ENCODE measurements at regions not wholly inside any gene's neighbourhood (a gene's known extent, or its start where the extent isn't known, plus 50 kb on each side); places are given as distances from the start of the nearest gene placed in this dataset.

DNA sequence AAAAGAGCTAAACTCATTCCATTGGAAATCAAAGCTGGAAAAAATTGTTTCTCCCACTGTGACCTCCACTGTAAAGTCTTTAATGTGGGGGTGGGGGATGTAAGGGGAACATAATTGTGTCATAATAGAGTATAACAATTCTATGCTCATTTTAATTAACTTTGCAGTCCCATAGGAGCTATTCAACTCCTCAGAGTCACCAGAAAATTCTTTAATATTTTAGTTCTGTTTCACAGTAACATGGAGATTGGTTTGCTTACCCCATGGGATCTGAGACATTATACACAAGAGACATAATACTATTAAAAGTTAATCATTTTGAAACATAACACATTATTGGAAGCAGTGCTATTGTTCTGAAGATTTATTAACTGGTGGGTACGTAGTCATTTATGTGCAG, 765.9 kb upstream of the GRM7 start:
- H3K9ac ChIP-seq (ENCODE audit: low read length), result no peak overlapping the region
- H3K4me3 ChIP-seq (ENCODE audit: insufficient read depth, low read depth, low read length), result no peak overlapping the region
- H3K4me2 ChIP-seq (ENCODE audit: low read length), result no peak overlapping the region
- peaks cover 2% of the 10 kb centered on the region for H3K4me1 Mint-ChIP-seq (ENCODE audit: low read depth, unreplicated experiment)
- no peak for TF ChIP-seq EZH2 (IDR thresholded peaks at IDR 0.05; ENCODE audit: insufficient read depth, low read length)
- TF ChIP-seq, protein P1, sequence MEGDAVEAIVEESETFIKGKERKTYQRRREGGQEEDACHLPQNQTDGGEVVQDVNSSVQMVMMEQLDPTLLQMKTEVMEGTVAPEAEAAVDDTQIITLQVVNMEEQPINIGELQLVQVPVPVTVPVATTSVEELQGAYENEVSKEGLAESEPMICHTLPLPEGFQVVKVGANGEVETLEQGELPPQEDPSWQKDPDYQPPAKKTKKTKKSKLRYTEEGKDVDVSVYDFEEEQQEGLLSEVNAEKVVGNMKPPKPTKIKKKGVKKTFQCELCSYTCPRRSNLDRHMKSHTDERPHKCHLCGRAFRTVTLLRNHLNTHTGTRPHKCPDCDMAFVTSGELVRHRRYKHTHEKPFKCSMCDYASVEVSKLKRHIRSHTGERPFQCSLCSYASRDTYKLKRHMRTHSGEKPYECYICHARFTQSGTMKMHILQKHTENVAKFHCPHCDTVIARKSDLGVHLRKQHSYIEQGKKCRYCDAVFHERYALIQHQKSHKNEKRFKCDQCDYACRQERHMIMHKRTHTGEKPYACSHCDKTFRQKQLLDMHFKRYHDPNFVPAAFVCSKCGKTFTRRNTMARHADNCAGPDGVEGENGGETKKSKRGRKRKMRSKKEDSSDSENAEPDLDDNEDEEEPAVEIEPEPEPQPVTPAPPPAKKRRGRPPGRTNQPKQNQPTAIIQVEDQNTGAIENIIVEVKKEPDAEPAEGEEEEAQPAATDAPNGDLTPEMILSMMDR (IDR thresholded peaks at IDR 0.05; ENCODE audit: insufficient read depth, low read depth, low read length), result no peak
- no peak overlapping the region for H3K4me3 Mint-ChIP-seq (ENCODE audit: unreplicated experiment)
- H2AFZ ChIP-seq (ENCODE audit: low read depth, low read length), result no peak overlapping the region
- no peaks in the 10 kb centered on the region for H3K9me3 Mint-ChIP-seq (ENCODE audit: unreplicated experiment)
- DNase-seq (ENCODE audit: low read depth) (no peak), FAIRE-seq (no peak)
- H3K27ac Mint-ChIP-seq (ENCODE audit: unreplicated experiment), result no peak overlapping the region
- H3K79me2 ChIP-seq (ENCODE audit: insufficient read depth, low read length), result no peaks in the 10 kb centered on the region
- H4K20me1 ChIP-seq (ENCODE audit: insufficient read depth, low read length), result no peaks in the 10 kb centered on the region
- H3K36me3 Mint-ChIP-seq (ENCODE audit: low read depth, unreplicated experiment), result no peaks in the 10 kb centered on the region
- no peak overlapping the region for H3K27ac ChIP-seq (ENCODE audit: low read depth, low read length)
- no peaks in the 10 kb centered on the region for H3K9me3 ChIP-seq (ENCODE audit: insufficient read depth, low read depth, low read length)
- H3K27me3 ChIP-seq (ENCODE audit: insufficient read depth, low read length), result no peaks in the 10 kb centered on the region
- H3K36me3 ChIP-seq (ENCODE audit: insufficient read depth, low read length), result no peaks in the 10 kb centered on the region
- H3K27me3 Mint-ChIP-seq (ENCODE audit: low read depth, unreplicated experiment), result peaks cover 1% of the 10 kb centered on the region
- H3K4me1 ChIP-seq (ENCODE audit: insufficient read depth, low read length), result no peaks in the 10 kb centered on the region

GRCh38 chr3:6097021-6097420, 763.9 kb upstream of the GRM7 start:
- Mint-ChIP-seq H3K27me3 (ENCODE audit: low read depth, unreplicated experiment) (peaks cover 1% of the 10 kb centered on the region), H3K27ac (ENCODE audit: unreplicated experiment) (no peak overlapping the region), H3K9me3 (ENCODE audit: unreplicated experiment) (no peaks in the 10 kb centered on the region), H3K36me3 (ENCODE audit: low read depth, unreplicated experiment) (no peaks in the 10 kb centered on the region), H3K4me1 (ENCODE audit: low read depth, unreplicated experiment) (peaks cover 2% of the 10 kb centered on the region), H3K4me3 (ENCODE audit: unreplicated experiment) (no peak overlapping the region)
- Histone ChIP-seq H3K4me3 (ENCODE audit: insufficient read depth, low read depth, low read length) (no peak overlapping the region), H3K9me3 (ENCODE audit: insufficient read depth, low read depth, low read length) (no peaks in the 10 kb centered on the region), H3K4me2 (ENCODE audit: low read length) (no peak overlapping the region), H2AFZ (ENCODE audit: low read depth, low read length) (no peak overlapping the region), H3K27me3 (ENCODE audit: insufficient read depth, low read length) (no peaks in the 10 kb centered on the region), H3K79me2 (ENCODE audit: insufficient read depth, low read length) (no peaks in the 10 kb centered on the region), H3K36me3 (ENCODE audit: insufficient read depth, low read length) (no peaks in the 10 kb centered on the region), H3K4me1 (ENCODE audit: insufficient read depth, low read length) (no peaks in the 10 kb centered on the region), H3K9ac (ENCODE audit: low read length) (no peak overlapping the region), H4K20me1 (ENCODE audit: insufficient read depth, low read length) (no peaks in the 10 kb centered on the region), H3K27ac (ENCODE audit: low read depth, low read length) (no peak overlapping the region)
- FAIRE-seq (no peak), DNase-seq (ENCODE audit: low read depth) (peak; percentile 14)
- no peak for TF ChIP-seq EZH2 (IDR thresholded peaks at IDR 0.05; ENCODE audit: insufficient read depth, low read length)
- TF ChIP-seq, protein P1 (IDR thresholded peaks at IDR 0.05; ENCODE audit: insufficient read depth, low read depth, low read length), result no peak

DNA sequence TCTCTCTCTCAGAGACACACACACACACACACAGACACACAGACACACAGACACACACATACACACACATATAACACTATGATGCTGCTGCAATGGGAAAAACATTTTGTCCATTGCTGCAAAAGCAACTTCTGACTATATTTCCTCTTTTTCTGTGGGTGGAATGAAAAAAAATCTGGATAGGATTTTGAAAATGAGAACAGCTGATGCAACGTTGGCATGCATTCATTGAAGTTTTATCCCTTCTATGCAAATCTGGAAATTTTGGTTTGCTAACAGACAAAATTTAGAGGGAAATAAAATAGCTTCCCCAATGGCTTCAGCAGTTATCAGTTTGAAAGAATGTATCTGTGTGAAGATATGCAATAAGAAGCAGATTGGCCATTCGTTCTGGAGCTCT, 763.4 kb upstream of the GRM7 start:
- H3K27ac ChIP-seq (ENCODE audit: low read depth, low read length), result no peak overlapping the region
- no peaks in the 10 kb centered on the region for H4K20me1 ChIP-seq (ENCODE audit: insufficient read depth, low read length)
- Mint-ChIP-seq H3K27me3 (ENCODE audit: low read depth, unreplicated experiment) (peaks cover 1% of the 10 kb centered on the region), H3K4me1 (ENCODE audit: low read depth, unreplicated experiment) (peaks cover 2% of the 10 kb centered on the region), H3K9me3 (ENCODE audit: unreplicated experiment) (no peaks in the 10 kb centered on the region), H3K4me3 (ENCODE audit: unreplicated experiment) (no peak overlapping the region), H3K36me3 (ENCODE audit: low read depth, unreplicated experiment) (no peaks in the 10 kb centered on the region), H3K27ac (ENCODE audit: unreplicated experiment) (no peak overlapping the region)
- H3K4me2 ChIP-seq (ENCODE audit: low read length), result no peak overlapping the region
- H3K9ac ChIP-seq (ENCODE audit: low read length), result no peak overlapping the region
- no peaks in the 10 kb centered on the region for H3K4me1 ChIP-seq (ENCODE audit: insufficient read depth, low read length)
- H3K27me3 ChIP-seq (ENCODE audit: insufficient read depth, low read length), result no peaks in the 10 kb centered on the region
- H2AFZ ChIP-seq (ENCODE audit: low read depth, low read length), result no peak overlapping the region
- H3K79me2 ChIP-seq (ENCODE audit: insufficient read depth, low read length), result no peaks in the 10 kb centered on the region
- no peak overlapping the region for H3K4me3 ChIP-seq (ENCODE audit: insufficient read depth, low read depth, low read length)
- TF ChIP-seq, protein P1 (IDR thresholded peaks at IDR 0.05; ENCODE audit: insufficient read depth, low read depth, low read length), result no peak
- TF ChIP-seq EZH2 (IDR thresholded peaks at IDR 0.05; ENCODE audit: insufficient read depth, low read length), result no peak
- FAIRE-seq (no peak), DNase-seq (ENCODE audit: low read depth) (no peak)
- H3K36me3 ChIP-seq (ENCODE audit: insufficient read depth, low read length), result no peaks in the 10 kb centered on the region
- H3K9me3 ChIP-seq (ENCODE audit: insufficient read depth, low read depth, low read length), result no peaks in the 10 kb centered on the region
